ENCODE measurements at regions not wholly inside any gene's neighbourhood (a gene's known extent, or its start where the extent isn't known, plus 50 kb on each side); places are given as distances from the start of the nearest gene placed in this dataset.
"Not testable (repeated sequence)": the region's sequence is repeated elsewhere in the genome, so short reads cannot be mapped to it uniquely, and the experiment has no call there.

DNA sequence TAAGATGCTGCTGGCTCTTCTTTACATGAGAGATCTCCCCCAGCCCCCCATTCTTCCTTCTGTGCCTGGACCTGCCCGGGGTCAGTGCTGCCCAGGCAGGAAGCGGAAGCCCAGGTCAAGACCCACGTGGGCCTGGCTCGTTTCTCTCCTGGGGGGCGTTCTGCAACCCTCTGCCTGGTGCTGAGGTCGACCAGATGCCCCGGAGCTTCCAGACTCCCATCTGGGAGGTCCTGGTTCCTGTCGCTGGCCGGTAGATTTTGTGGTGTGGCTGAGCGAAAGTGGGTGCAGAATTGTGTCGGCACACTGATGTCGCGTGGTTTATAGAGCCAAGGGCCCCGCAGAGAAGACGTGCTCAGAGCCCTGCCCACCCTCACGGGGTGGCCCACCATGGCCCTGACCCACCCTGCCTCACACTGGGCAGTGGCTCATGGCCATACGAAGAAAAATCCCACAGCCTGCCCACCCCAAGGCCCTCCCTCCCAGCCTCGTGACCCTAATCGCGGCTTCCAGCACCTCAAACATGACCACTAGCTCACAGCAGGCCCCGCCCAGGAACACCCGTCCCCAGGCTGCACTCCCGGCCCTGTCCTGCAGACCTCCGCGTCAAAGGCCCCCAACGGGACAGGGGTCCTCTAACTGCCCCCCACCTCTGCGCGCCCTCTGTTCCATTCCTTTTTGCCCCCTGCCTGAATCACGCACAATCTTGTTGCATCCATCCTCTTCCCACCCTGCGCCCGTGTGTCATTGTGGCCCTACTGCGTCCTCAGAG is 443.2 kb upstream of the ZNF722 start:
- not testable (repeated sequence) for H3K4me3 ChIP-seq; H3K27me3 ChIP-seq; H3K27ac ChIP-seq; ATAC-seq (ENCODE audit: low FRiP score in 2 of 2); H3K36me3 ChIP-seq; H3K4me1 ChIP-seq
- DNase-seq: peak in 1 of 2 donors; percentile 54
- peaks cover 0 to 10% (median 0%) of the 10 kb centered on the region in 4 donors for H3K9me3 ChIP-seq
- 87 to 88% methylated on average over 3 to 4 of the region's 32 CpGs for WGBS, 2 donors

GRCh38 chr7:63556223-63556622 is 442.4 kb upstream of the ZNF722 start:
- not testable (repeated sequence) for H3K27me3 ChIP-seq; H3K36me3 ChIP-seq; ATAC-seq (ENCODE audit: low FRiP score in 2 of 2); H3K4me3 ChIP-seq; H3K4me1 ChIP-seq; H3K27ac ChIP-seq
- WGBS, 2 donors: no CpG with 5 or more reads among the region's 24 CpGs
- H3K9me3 ChIP-seq: peaks cover 0 to 13% (median 0%) of the 10 kb centered on the region in 4 donors
- peak in 1 of 2 donors; percentile 47 for DNase-seq

DNA sequence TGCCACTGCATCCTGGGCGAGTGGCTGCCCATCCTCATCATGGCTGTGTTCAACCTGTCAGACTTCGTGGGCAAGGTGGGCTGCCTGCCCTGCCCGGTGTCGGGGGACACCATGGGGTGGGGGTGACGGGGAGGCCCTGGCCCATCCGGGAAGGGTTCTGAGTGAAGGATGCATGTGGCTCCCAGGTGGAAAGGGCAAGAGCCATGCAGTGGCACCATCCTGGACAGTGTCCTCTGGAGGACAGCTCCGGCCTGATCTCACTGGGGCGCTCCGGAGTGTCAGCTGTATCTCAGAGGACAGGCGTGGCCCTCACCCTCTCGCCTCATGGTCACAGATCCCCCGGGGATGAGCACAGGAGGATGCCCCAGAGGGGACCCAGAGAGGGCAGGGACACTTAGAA is 439.6 kb upstream of the ZNF722 start:
- H3K4me3 ChIP-seq, H3K4me1 ChIP-seq, H3K27ac ChIP-seq, H3K36me3 ChIP-seq, H3K27me3 ChIP-seq: not testable (repeated sequence)
- ATAC-seq (ENCODE audit: low FRiP score in 2 of 2) (peak in 1 of 2 donors; percentile 4), DNase-seq (peak in 1 of 2 donors; percentile 54)
- H3K9me3 ChIP-seq: peaks cover 0 to 25% (median 0%) of the 10 kb centered on the region in 4 donors
- 93% methylated on average over 10 of the region's 12 CpGs; no CpG with 5 or more reads in 1 of the 2 donors for WGBS, 2 donors

- DNase-seq: peak in 1 of 2 donors; percentile 56
- not testable (repeated sequence) for H3K27ac ChIP-seq; H3K4me3 ChIP-seq; ATAC-seq (ENCODE audit: low FRiP score in 2 of 2); H3K4me1 ChIP-seq; H3K27me3 ChIP-seq; H3K36me3 ChIP-seq
- 91 to 92% methylated on average over 18 to 19 of the region's 27 CpGs for WGBS, 2 donors
- H3K9me3 ChIP-seq: peaks cover 0 to 25% (median 0%) of the 10 kb centered on the region in 4 donors
These were observed 438.7 kb upstream of the ZNF722 start for GRCh38 chr7:63559826-63560465.

DNA sequence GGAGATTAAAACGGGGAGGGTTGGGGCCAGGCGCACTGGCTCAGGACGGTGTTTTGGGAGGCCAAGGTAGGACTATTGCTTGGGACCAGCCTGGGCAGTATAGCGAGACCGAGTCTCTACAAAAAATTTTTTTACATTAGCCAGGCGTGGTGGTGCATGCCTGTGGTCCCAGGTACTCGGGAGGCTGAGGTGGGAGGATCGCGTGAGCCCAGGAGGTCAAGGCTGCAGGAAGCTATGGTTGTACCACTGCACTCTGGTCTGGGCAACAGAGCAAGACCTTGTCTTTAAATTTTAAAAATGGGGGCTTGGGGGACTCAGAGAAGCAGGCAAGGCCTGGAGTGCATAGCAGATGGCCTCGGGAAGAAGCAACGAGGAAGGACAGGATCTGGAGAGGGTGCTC is 436.7 kb upstream of the ZNF722 start:
- not testable (repeated sequence) for DNase-seq; H3K27me3 ChIP-seq; H3K4me3 ChIP-seq; H3K4me1 ChIP-seq; ATAC-seq (ENCODE audit: low FRiP score in 2 of 2); H3K36me3 ChIP-seq; H3K27ac ChIP-seq
- 69 to 76% methylated on average over 5 to 6 of the region's 11 CpGs for WGBS, 2 donors
- H3K9me3 ChIP-seq: peaks cover 0 to 28% (median 0%) of the 10 kb centered on the region in 4 donors

DNA sequence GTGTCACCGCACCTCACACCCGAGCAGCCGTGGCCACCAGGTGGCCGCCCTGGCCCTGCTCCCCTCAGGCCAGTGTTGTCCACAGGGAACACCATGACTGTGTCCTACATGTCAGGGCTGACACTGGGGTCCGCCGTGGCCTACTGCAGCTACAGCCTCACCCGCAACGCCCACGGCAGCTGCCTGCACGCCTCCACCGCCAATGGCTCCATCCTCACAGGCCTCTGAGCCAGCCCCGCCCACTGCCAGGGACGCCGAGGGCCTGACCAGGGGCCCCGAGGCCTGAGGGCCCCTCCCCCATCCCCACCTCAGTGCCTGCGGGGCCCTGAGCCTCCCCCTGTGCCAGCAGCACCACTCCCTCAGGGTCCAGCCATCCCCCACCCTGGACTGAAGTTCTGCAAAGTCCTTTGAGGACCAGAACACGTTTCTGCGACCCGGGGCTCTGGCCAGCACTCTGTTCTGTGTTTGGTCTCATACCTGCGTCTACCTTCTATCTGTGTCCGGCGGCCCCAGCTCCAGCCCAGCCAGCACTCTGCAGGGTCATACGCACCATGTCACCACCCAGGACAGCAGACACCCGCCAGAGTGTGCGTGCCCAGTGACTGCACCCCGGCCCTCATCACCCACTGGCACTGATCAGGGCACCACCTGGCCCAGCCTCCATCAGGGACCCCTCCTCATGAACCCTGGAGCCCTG is 436.1 kb upstream of the ZNF722 start:
- peak; percentile 20 to 25 for ATAC-seq (ENCODE audit: low FRiP score in 2 of 2)
- WGBS, 2 donors: 86% methylated on average over 10 of the region's 26 CpGs; no CpG with 5 or more reads in 1 of the 2 donors
- DNase-seq: peak in 1 of 2 donors; percentile 79
- peaks cover 0 to 32% (median under 1%) of the 10 kb centered on the region in 4 donors for H3K9me3 ChIP-seq
- not testable (repeated sequence) for H3K4me3 ChIP-seq, H3K27me3 ChIP-seq, H3K4me1 ChIP-seq, H3K36me3 ChIP-seq, H3K27ac ChIP-seq

- WGBS, 2 donors: 87 to 90% methylated on average over 5 to 7 of the region's 31 CpGs
- H3K9me3 ChIP-seq: peaks cover 0 to 33% (median 2%) of the 10 kb centered on the region in 4 donors
- H3K27ac ChIP-seq; H3K36me3 ChIP-seq; H3K4me1 ChIP-seq; ATAC-seq (ENCODE audit: low FRiP score in 2 of 2); H3K4me3 ChIP-seq; H3K27me3 ChIP-seq: not testable (repeated sequence)
- peak in 1 of 2 donors; percentile 63 for DNase-seq
These were observed 435.3 kb upstream of the ZNF722 start for GRCh38 chr7:63563151-63563940.

GRCh38 chr7:63564882-63565281 is 433.8 kb upstream of the ZNF722 start:
- H3K27ac ChIP-seq; H3K36me3 ChIP-seq; H3K4me1 ChIP-seq; H3K4me3 ChIP-seq; ATAC-seq (ENCODE audit: low FRiP score in 2 of 2); H3K27me3 ChIP-seq: not testable (repeated sequence)
- peak in 1 of 2 donors; percentile 46 for DNase-seq
- H3K9me3 ChIP-seq: peaks cover 0 to 29% (median 2%) of the 10 kb centered on the region in 4 donors
- 95 to 98% methylated on average over 5 of the region's 7 CpGs for WGBS, 2 donors

DNA sequence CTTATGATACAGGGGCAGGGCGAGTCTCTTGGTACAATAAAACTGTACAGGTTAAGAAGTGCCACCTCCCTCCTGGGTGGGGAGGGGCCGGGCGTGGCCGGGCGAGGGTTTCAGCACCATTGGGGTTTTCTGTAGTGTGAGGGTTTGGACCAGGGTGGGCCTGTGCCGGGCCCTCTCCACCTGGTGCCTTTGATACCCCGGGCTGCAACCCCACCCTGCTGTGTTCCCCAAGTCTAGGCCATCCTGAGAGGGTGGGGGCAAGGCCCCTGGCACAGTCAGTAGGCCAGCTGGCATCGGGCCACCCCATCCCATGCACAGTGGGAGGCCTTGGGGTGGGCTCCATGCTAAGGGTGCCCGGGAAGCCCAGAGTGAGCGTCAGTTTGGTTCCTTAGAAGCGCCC is 431.8 kb upstream of the ZNF722 start:
- DNase-seq: peak in 1 of 2 donors; percentile 83
- H3K9me3 ChIP-seq: peaks cover 0 to 32% (median 6%) of the 10 kb centered on the region in 4 donors
- not testable (repeated sequence) for H3K27me3 ChIP-seq; H3K36me3 ChIP-seq; H3K4me3 ChIP-seq; H3K27ac ChIP-seq; H3K4me1 ChIP-seq; ATAC-seq (ENCODE audit: low FRiP score in 2 of 2)
- 71 to 84% methylated on average over 6 to 8 of the region's 11 CpGs for WGBS, 2 donors

GRCh38 chr7:63567636-63568035 is 431.0 kb upstream of the ZNF722 start:
- H3K9me3 ChIP-seq: peaks cover 0 to 31% (median 8%) of the 10 kb centered on the region in 4 donors
- not testable (repeated sequence) for H3K27me3 ChIP-seq; ATAC-seq (ENCODE audit: low FRiP score in 2 of 2); H3K4me1 ChIP-seq; H3K36me3 ChIP-seq; H3K27ac ChIP-seq; H3K4me3 ChIP-seq
- peak in 1 of 2 donors; percentile 59 for DNase-seq
- 94% methylated on average over 15 to 19 of the region's 25 CpGs for WGBS, 2 donors

DNA sequence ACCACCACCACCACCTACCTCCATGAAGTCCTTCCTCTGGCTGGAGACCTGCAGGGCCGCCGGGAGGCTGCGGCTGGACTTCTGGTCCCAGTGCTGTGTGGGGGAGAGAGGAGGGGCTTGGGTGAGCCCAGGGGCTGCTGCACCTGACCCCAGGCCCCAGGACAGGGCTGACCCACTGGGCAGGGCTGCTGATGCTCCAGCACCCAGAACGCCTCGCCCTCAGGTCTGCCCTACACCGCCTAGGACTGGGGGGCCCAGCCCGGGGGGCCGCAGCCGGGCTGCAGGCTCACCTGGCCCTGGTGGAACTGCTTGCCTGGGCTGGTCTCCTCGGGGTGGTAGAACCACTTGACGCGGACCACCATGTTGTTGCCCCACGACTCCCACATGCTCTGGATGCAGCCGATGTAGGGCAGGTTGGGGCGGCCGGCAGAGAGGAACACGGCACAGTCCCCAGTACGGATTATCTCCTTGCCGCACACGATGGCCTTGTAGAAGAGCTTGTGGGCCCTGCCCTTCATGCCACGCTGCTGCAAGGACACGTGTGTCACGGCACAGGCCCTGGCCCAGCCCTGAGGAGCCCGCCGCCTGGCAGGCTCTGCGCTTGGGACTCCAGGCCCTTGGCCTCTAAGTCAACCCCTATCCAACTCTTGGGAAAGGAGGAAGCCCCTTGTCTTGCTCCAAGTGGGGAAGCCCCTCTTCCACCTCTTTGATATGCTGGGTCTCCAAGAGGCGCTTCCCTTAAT is 429.9 kb upstream of the ZNF722 start:
- H3K36me3 ChIP-seq, H3K27ac ChIP-seq, H3K27me3 ChIP-seq, H3K4me3 ChIP-seq, H3K4me1 ChIP-seq: not testable (repeated sequence)
- peaks cover 0 to 25% (median 8%) of the 10 kb centered on the region in 4 donors for H3K9me3 ChIP-seq
- 80 to 93% methylated on average over 3 to 14 of the region's 27 CpGs for WGBS, 2 donors
- peak in 1 of 2 donors; percentile 74 for DNase-seq
- ATAC-seq (ENCODE audit: low FRiP score in 2 of 2): peak in 1 of 2 donors; percentile 11
